Upper lobe of right lung (tissue), 1 donor: ENCODE measurements at regions not wholly inside any gene's neighbourhood (a gene's known extent, or its start where the extent isn't known, plus 50 kb on each side); places are given as distances from the start of the nearest gene placed in this dataset.
"Not testable (repeated sequence)": the region's sequence is repeated elsewhere in the genome, so short reads cannot be mapped to it uniquely, and the experiment has no call there.

Source experiments
- ATAC-seq: fragments of 200-7000 bp; cut with Tn5 transposase; one replicate; pipeline ENCODE4 v1.9.1; 2020; ENCODE audit warnings: mild to moderate bottlenecking, moderate library complexity
- DNase-seq: peaks from one replicate; pipeline ENCODE4 v3.0.0-alpha.2; 2020
- H3K27ac ChIP-seq: fragments of 200-600 bp; one replicate; pipeline ENCODE4 v1.8.0; 2022
- H3K27me3 ChIP-seq: fragments of 200-600 bp; one replicate; pipeline ENCODE4 v1.8.0; 2022; ENCODE audit warnings: mild to moderate bottlenecking
- H3K36me3 ChIP-seq: fragments of 200-600 bp; one replicate; pipeline ENCODE4 v1.8.0; 2022
- H3K4me1 ChIP-seq: fragments of 200-600 bp; one replicate; pipeline ENCODE4 v1.8.0; 2022
- H3K4me3 ChIP-seq: fragments of 200-600 bp; one replicate; pipeline ENCODE4 v1.8.0; 2022; ENCODE audit warnings: mild to moderate bottlenecking
- H3K9me3 ChIP-seq: fragments of 200-600 bp; one replicate; pipeline ENCODE4 v1.8.0; 2022
- CTCF ChIP-seq: fragments of 200-600 bp; IDR thresholded peaks from one replicate; pipeline ENCODE4 v1.8.0; 2022; ENCODE audit warnings: antibody characterized with exemption
- intact Hi-C: fragments of 100-400 bp; cut with DNase I; formaldehyde crosslinking; loops from one replicate; pipeline ENCODE4 v1.11.0; 2022
- donor health status: DM: no; HTN: yes; CAD: no; lungs with severe emphysema.

- no peak for ATAC-seq
- H3K27ac ChIP-seq, result no peak overlapping the region
- no peaks in the 10 kb centered on the region for H3K9me3 ChIP-seq
- no peak overlapping the region for H3K4me3 ChIP-seq
- H3K36me3 ChIP-seq, result no peaks in the 10 kb centered on the region
- no peak for TF ChIP-seq CTCF
- intact Hi-C loops, result no loop called here
- H3K4me1 ChIP-seq, result no peaks in the 10 kb centered on the region
- DNase-seq, result peak; percentile 7
- H3K27me3 ChIP-seq, result no peaks in the 10 kb centered on the region
These were observed 98.7 kb upstream of the PPP2R3B start for GRCh38 chrX:485368-485767.

GRCh38 chrX:486325-486724, 99.6 kb upstream of the PPP2R3B start:
- Histone ChIP-seq H3K9me3 (no peaks in the 10 kb centered on the region), H3K4me3 (no peak overlapping the region), H3K27me3 (no peaks in the 10 kb centered on the region), H3K36me3 (no peaks in the 10 kb centered on the region), H3K27ac (no peak overlapping the region), H3K4me1 (no peaks in the 10 kb centered on the region)
- no peak for ATAC-seq
- no peak for TF ChIP-seq CTCF
- no peak for DNase-seq
- intact Hi-C loops, result no loop called here

GRCh38 chrX:487836-488235, 101.1 kb upstream of the PPP2R3B start:
- Histone ChIP-seq H3K27me3 (no peaks in the 10 kb centered on the region), H3K9me3 (no peaks in the 10 kb centered on the region), H3K4me1 (no peaks in the 10 kb centered on the region), H3K4me3 (no peak overlapping the region), H3K36me3 (no peaks in the 10 kb centered on the region), H3K27ac (no peak overlapping the region)
- ATAC-seq (no peak), DNase-seq (no peak)
- intact Hi-C loops, result no loop called here
- no peak for TF ChIP-seq CTCF

GRCh38 chrX:489820-490219, 103.1 kb upstream of the PPP2R3B start:
- Histone ChIP-seq H3K4me3 (no peak overlapping the region), H3K36me3 (no peaks in the 10 kb centered on the region), H3K9me3 (no peaks in the 10 kb centered on the region), H3K4me1 (no peaks in the 10 kb centered on the region), H3K27ac (no peak overlapping the region), H3K27me3 (no peaks in the 10 kb centered on the region)
- intact Hi-C loops, result no loop called here
- ATAC-seq, result no peak
- peak; percentile 18 for DNase-seq
- no peak for TF ChIP-seq CTCF

DNA sequence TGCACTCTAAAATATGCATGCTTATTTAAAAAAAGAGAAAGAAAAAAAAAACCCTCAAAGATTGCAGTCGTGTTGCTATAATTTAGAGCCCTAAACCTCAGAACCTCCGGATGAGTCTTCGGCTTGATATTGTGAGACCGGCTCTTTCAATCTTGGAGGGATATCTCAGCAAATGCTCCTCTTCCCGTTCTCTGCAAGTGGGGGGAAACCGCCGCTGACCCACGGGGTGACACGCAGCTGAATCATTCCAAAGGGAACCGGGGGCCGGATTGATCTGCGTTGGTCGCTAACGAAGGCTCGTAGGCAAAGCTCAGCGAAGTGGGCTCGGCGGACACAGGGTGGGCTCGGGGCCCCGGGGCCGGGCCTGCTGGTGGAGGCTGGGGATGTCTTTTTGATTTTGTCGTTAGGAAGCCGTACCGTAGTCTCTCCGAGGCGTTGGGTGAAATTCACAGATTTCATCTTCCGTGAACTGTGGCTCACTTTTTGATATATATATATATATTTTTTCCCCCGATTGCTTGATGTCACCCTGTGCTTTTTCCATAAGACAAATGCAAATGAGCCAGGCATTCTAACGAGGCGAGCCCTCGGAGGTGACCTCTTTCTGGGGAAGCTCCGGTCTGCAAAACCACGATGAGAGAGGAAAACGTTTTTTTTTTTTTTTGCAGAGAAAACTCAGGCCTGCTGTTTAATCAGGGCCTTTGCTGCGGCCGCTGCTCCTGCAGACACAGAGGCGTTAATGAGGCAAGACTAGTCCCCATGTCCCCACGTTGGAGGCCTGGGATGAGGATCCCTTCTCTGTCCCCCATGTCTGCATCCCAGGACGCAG, 110.7 kb upstream of the PPP2R3B start:
- no peaks in the 10 kb centered on the region for H3K36me3 ChIP-seq
- peak; percentile 52 for DNase-seq
- H3K9me3 ChIP-seq, result no peaks in the 10 kb centered on the region
- no peaks in the 10 kb centered on the region for H3K4me1 ChIP-seq
- TF ChIP-seq CTCF, result no peak
- peaks cover 13% of the 10 kb centered on the region for H3K27me3 ChIP-seq
- no peak overlapping the region for H3K27ac ChIP-seq
- no peak for ATAC-seq
- intact Hi-C loops, result no loop called here
- no peak overlapping the region for H3K4me3 ChIP-seq

DNA sequence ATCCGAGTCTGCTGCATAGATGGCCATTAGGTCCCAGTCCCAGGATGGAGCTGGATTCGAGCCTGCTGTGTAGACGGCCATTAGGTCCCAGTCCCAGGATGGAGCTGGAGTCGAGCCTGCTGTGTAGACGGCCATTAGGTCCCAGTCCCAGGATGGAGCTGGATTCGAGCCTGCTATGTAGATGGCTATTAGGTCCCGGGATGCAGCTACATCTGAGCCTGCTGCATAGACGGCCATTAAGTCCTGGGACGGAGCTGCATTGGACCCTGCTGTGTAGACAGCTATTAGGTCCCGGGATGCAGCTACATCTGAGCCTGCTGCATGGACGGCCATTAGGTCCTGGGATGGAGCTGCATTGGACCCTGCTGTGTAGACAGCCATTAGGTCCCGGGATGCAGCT, 112.2 kb upstream of the PPP2R3B start:
- DNase-seq, H3K4me3 ChIP-seq, H3K9me3 ChIP-seq, H3K36me3 ChIP-seq, H3K27ac ChIP-seq, intact Hi-C loops, H3K4me1 ChIP-seq, ATAC-seq: not testable (repeated sequence)
- peaks cover 13% of the 10 kb centered on the region for H3K27me3 ChIP-seq
